ENCODE measurements at regions not wholly inside any gene's neighbourhood (a gene's known extent, or its start where the extent isn't known, plus 50 kb on each side); places are given as distances from the start of the nearest gene placed in this dataset.

GRCh38 chr9:120016231-120016630, 563.7 kb downstream of the CDK5RAP2 start:
- H3K27ac ChIP-seq (ENCODE audit: low read length, poor library complexity, severe bottlenecking), result no peak overlapping the region
- H3K36me3 ChIP-seq (ENCODE audit: control insufficient read depth in 1 of 2, insufficient read depth in 2 of 2, low read depth in 1 of 2, low read length in 2 of 2), result no peaks in the 10 kb centered on the region
- no peak overlapping the region for H3K9ac ChIP-seq (ENCODE audit: low read length)
- no peak overlapping the region for H3K18ac ChIP-seq (ENCODE audit: low read depth in 1 of 2, low read length in 2 of 2)
- no peak for DNase-seq
- no peak overlapping the region for H2AK5ac ChIP-seq (ENCODE audit: low read length, severe bottlenecking)
- no peak overlapping the region for H4K91ac ChIP-seq (ENCODE audit: low read length)
- 47% methylated on average over 2 of the region's 2 CpGs for WGBS
- no peak overlapping the region for H2BK15ac ChIP-seq (ENCODE audit: low read depth, poor library complexity, severe bottlenecking)
- H2BK12ac ChIP-seq (ENCODE audit: low read length in 2 of 2), result no peak overlapping the region
- H2AFZ ChIP-seq (ENCODE audit: low read depth, low read length), result no peak overlapping the region
- no peak overlapping the region for H3K23ac ChIP-seq (ENCODE audit: low read length in 2 of 2)
- H2BK120ac ChIP-seq (ENCODE audit: low read depth, low read length), result no peak overlapping the region
- H3K27me3 ChIP-seq (ENCODE audit: control insufficient read depth in 1 of 2, insufficient read depth in 1 of 2, low read length in 2 of 2), result peaks cover 0 to 6% of the 10 kb centered on the region in 2 experiments
- no peak overlapping the region for H2BK5ac ChIP-seq (ENCODE audit: low read depth, low read length, poor library complexity, severe bottlenecking)
- no peak overlapping the region for H3K4ac ChIP-seq (ENCODE audit: low read depth in 1 of 2, low read length in 2 of 2)
- no peaks in the 10 kb centered on the region for H3K4me1 ChIP-seq (ENCODE audit: control insufficient read depth, insufficient read depth, low read depth, low read length)
- no peak overlapping the region for H4K8ac ChIP-seq (ENCODE audit: low read length)
- no peak overlapping the region for H3K14ac ChIP-seq (ENCODE audit: low read length in 2 of 2)
- no peaks in the 10 kb centered on the region for H3K9me3 ChIP-seq (ENCODE audit: control insufficient read depth, low read length)
- no peak overlapping the region for H3K4me3 ChIP-seq (ENCODE audit: insufficient read depth in 1 of 2, low read depth in 1 of 2, low read length in 2 of 2)
- H3K4me2 ChIP-seq (ENCODE audit: low read length, poor library complexity, severe bottlenecking), result no peak overlapping the region
- no peaks in the 10 kb centered on the region for H3K79me1 ChIP-seq (replicated peaks; ENCODE audit: low read length, poor library complexity, severe bottlenecking)

- Histone ChIP-seq H4K8ac (ENCODE audit: low read length) (no peak overlapping the region), H3K4me3 (ENCODE audit: insufficient read depth in 1 of 2, low read depth in 1 of 2, low read length in 2 of 2) (no peak overlapping the region), H3K23ac (ENCODE audit: low read length in 2 of 2) (no peak overlapping the region), H2AK5ac (ENCODE audit: low read length, severe bottlenecking) (no peak overlapping the region), H2BK12ac (ENCODE audit: low read length in 2 of 2) (no peak overlapping the region), H3K27me3 (ENCODE audit: control insufficient read depth in 1 of 2, insufficient read depth in 1 of 2, low read length in 2 of 2) (peaks cover 0 to 6% of the 10 kb centered on the region in 2 experiments), H3K4me1 (ENCODE audit: control insufficient read depth, insufficient read depth, low read depth, low read length) (no peaks in the 10 kb centered on the region), H2BK120ac (ENCODE audit: low read depth, low read length) (no peak overlapping the region), H3K4ac (ENCODE audit: low read depth in 1 of 2, low read length in 2 of 2) (no peak overlapping the region), H4K91ac (ENCODE audit: low read length) (no peak overlapping the region), H3K9ac (ENCODE audit: low read length) (no peak overlapping the region), H3K14ac (ENCODE audit: low read length in 2 of 2) (no peak overlapping the region), H3K36me3 (ENCODE audit: control insufficient read depth in 1 of 2, insufficient read depth in 2 of 2, low read depth in 1 of 2, low read length in 2 of 2) (no peaks in the 10 kb centered on the region), H2AFZ (ENCODE audit: low read depth, low read length) (no peak overlapping the region), H3K27ac (ENCODE audit: low read length, poor library complexity, severe bottlenecking) (no peak overlapping the region), H3K9me3 (ENCODE audit: control insufficient read depth, low read length) (no peaks in the 10 kb centered on the region), H3K4me2 (ENCODE audit: low read length, poor library complexity, severe bottlenecking) (no peak overlapping the region), H2BK5ac (ENCODE audit: low read depth, low read length, poor library complexity, severe bottlenecking) (no peak overlapping the region), H2BK15ac (ENCODE audit: low read depth, poor library complexity, severe bottlenecking) (no peak overlapping the region), H3K18ac (ENCODE audit: low read depth in 1 of 2, low read length in 2 of 2) (no peak overlapping the region), H3K79me1 (replicated peaks; ENCODE audit: low read length, poor library complexity, severe bottlenecking) (no peaks in the 10 kb centered on the region)
- DNase-seq, result no peak
- WGBS, result 84% methylated on average over 7 of the region's 7 CpGs
Observed at GRCh38 chr9:120014796-120015195, 565.2 kb downstream of the CDK5RAP2 start.

GRCh38 chr9:120009856-120010255, 570.1 kb downstream of the CDK5RAP2 start:
- Histone ChIP-seq H3K14ac (ENCODE audit: low read length in 2 of 2) (no peak overlapping the region), H4K91ac (ENCODE audit: low read length) (no peak overlapping the region), H2AFZ (ENCODE audit: low read depth, low read length) (no peak overlapping the region), H3K27me3 (ENCODE audit: control insufficient read depth in 1 of 2, insufficient read depth in 1 of 2, low read length in 2 of 2) (peaks cover 0 to 11% of the 10 kb centered on the region in 2 experiments), H2BK120ac (ENCODE audit: low read depth, low read length) (no peak overlapping the region), H2AK5ac (ENCODE audit: low read length, severe bottlenecking) (no peak overlapping the region), H3K27ac (ENCODE audit: low read length, poor library complexity, severe bottlenecking) (no peak overlapping the region), H4K8ac (ENCODE audit: low read length) (no peak overlapping the region), H2BK12ac (ENCODE audit: low read length in 2 of 2) (no peak overlapping the region), H3K9ac (ENCODE audit: low read length) (no peak overlapping the region), H3K4me2 (ENCODE audit: low read length, poor library complexity, severe bottlenecking) (no peak overlapping the region), H2BK15ac (ENCODE audit: low read depth, poor library complexity, severe bottlenecking) (no peak overlapping the region), H2BK5ac (ENCODE audit: low read depth, low read length, poor library complexity, severe bottlenecking) (no peak overlapping the region), H3K79me1 (replicated peaks; ENCODE audit: low read length, poor library complexity, severe bottlenecking) (no peaks in the 10 kb centered on the region), H3K4me3 (ENCODE audit: insufficient read depth in 1 of 2, low read depth in 1 of 2, low read length in 2 of 2) (no peak overlapping the region), H3K9me3 (ENCODE audit: control insufficient read depth, low read length) (no peaks in the 10 kb centered on the region), H3K36me3 (ENCODE audit: control insufficient read depth in 1 of 2, insufficient read depth in 2 of 2, low read depth in 1 of 2, low read length in 2 of 2) (no peaks in the 10 kb centered on the region), H3K4ac (ENCODE audit: low read depth in 1 of 2, low read length in 2 of 2) (no peak overlapping the region), H3K4me1 (ENCODE audit: control insufficient read depth, insufficient read depth, low read depth, low read length) (no peaks in the 10 kb centered on the region), H3K18ac (ENCODE audit: low read depth in 1 of 2, low read length in 2 of 2) (no peak overlapping the region), H3K23ac (ENCODE audit: low read length in 2 of 2) (no peak overlapping the region)
- 69% methylated on average over 3 of the region's 3 CpGs for WGBS
- no peak for DNase-seq

GRCh38 chr9:120001536-120001935, 578.4 kb downstream of the CDK5RAP2 start:
- H3K27me3 ChIP-seq (ENCODE audit: control insufficient read depth in 1 of 2, insufficient read depth in 1 of 2, low read length in 2 of 2), result peaks cover 0 to 3% of the 10 kb centered on the region in 2 experiments
- no peak overlapping the region for H4K91ac ChIP-seq (ENCODE audit: low read length)
- H3K79me1 ChIP-seq (replicated peaks; ENCODE audit: low read length, poor library complexity, severe bottlenecking), result no peaks in the 10 kb centered on the region
- H2BK120ac ChIP-seq (ENCODE audit: low read depth, low read length), result no peak overlapping the region
- H3K23ac ChIP-seq (ENCODE audit: low read length in 2 of 2), result no peak overlapping the region
- H3K18ac ChIP-seq (ENCODE audit: low read depth in 1 of 2, low read length in 2 of 2), result no peak overlapping the region
- H3K9me3 ChIP-seq (ENCODE audit: control insufficient read depth, low read length), result no peaks in the 10 kb centered on the region
- WGBS, result 80% methylated on average over 7 of the region's 7 CpGs
- H2BK12ac ChIP-seq (ENCODE audit: low read length in 2 of 2), result no peak overlapping the region
- H2BK15ac ChIP-seq (ENCODE audit: low read depth, poor library complexity, severe bottlenecking), result no peak overlapping the region
- H3K4me1 ChIP-seq (ENCODE audit: control insufficient read depth, insufficient read depth, low read depth, low read length), result no peaks in the 10 kb centered on the region
- H4K8ac ChIP-seq (ENCODE audit: low read length), result no peak overlapping the region
- H3K14ac ChIP-seq (ENCODE audit: low read length in 2 of 2), result no peak overlapping the region
- H2AK5ac ChIP-seq (ENCODE audit: low read length, severe bottlenecking), result no peak overlapping the region
- no peaks in the 10 kb centered on the region for H3K36me3 ChIP-seq (ENCODE audit: control insufficient read depth in 1 of 2, insufficient read depth in 2 of 2, low read depth in 1 of 2, low read length in 2 of 2)
- DNase-seq, result no peak
- no peak overlapping the region for H2BK5ac ChIP-seq (ENCODE audit: low read depth, low read length, poor library complexity, severe bottlenecking)
- no peak overlapping the region for H2AFZ ChIP-seq (ENCODE audit: low read depth, low read length)
- no peak overlapping the region for H3K4me2 ChIP-seq (ENCODE audit: low read length, poor library complexity, severe bottlenecking)
- H3K4me3 ChIP-seq (ENCODE audit: insufficient read depth in 1 of 2, low read depth in 1 of 2, low read length in 2 of 2), result no peak overlapping the region
- H3K4ac ChIP-seq (ENCODE audit: low read depth in 1 of 2, low read length in 2 of 2), result no peak overlapping the region
- no peak overlapping the region for H3K27ac ChIP-seq (ENCODE audit: low read length, poor library complexity, severe bottlenecking)
- no peak overlapping the region for H3K9ac ChIP-seq (ENCODE audit: low read length)

Data from mesenchymal stem cell (in vitro differentiated cells and primary cell).